WTC11 (cell line): ENCODE measurements at regions not wholly inside any gene's neighbourhood (a gene's known extent, or its start where the extent isn't known, plus 50 kb on each side); places are given as distances from the start of the nearest gene placed in this dataset.

ENCODE experiments used
- ATF2 ChIP-seq: sonication (generic); formaldehyde crosslinking; IDR thresholded peaks from 2 replicates; pipeline ENCODE4 v1.8.1; 2022; ENCODE audit warnings: low read depth, missing genetic modification reagents, borderline replicate concordance
- CTCF ChIP-seq: fragments of 200-600 bp; IDR thresholded peaks from 2 replicates; pipeline ENCODE4 v1.8.0; 2022; ENCODE audit warnings: antibody characterized with exemption
- E2F4 ChIP-seq: sonication (generic); formaldehyde crosslinking; IDR thresholded peaks from 2 replicates; pipeline ENCODE4 v1.8.1; 2022; ENCODE audit warnings: low read depth, mild to moderate bottlenecking, moderate library complexity, missing genetic modification reagents, borderline replicate concordance

GRCh38 chr2:238627899-238628298, 201.2 kb downstream of the ASB1 start:
- TF ChIP-seq CTCF (no peak), E2F4 (no peak), ATF2 (CRISPR knock-in tag) (no peak)
